GM23338 (cell line): ENCODE measurements at regions not wholly inside any gene's neighbourhood (a gene's known extent, or its start where the extent isn't known, plus 50 kb on each side); places are given as distances from the start of the nearest gene placed in this dataset.

Experiments
- ATAC-seq: fragments of 200-7000 bp; cut with Tn5 transposase; 3 replicates; pipeline ENCODE4 v1.9.1; 2020
- DNase-seq: peaks from one replicate; pipeline ENCODE4 v3.0.0-alpha.2; 2015; ENCODE audit warnings: low spot score
- H2AFZ ChIP-seq: fragments of 200-600 bp; sonication (generic); 2 replicates; pipeline ENCODE4 v1.8.0; 2016; ENCODE audit warnings: antibody characterized with exemption, mild to moderate bottlenecking, moderate library complexity
- H3F3A ChIP-seq: fragments of 200-600 bp; sonication (generic); replicated peaks from 2 replicates; pipeline ENCODE4 v1.8.0; 2017; ENCODE audit warnings: antibody characterized with exemption, mixed run types, low read depth
- H3K27ac ChIP-seq: fragments of 200-600 bp; sonication (generic); 2 replicates; pipeline ENCODE4 v1.6.1; 2016; ENCODE audit warnings: low read depth
- H3K27me3 ChIP-seq: fragments of 200-600 bp; sonication (generic); 2 replicates; pipeline ENCODE4 v1.8.0; 2016; ENCODE audit warnings: mild to moderate bottlenecking, mixed run types, moderate library complexity; ENCODE audit not compliant: insufficient read depth
- H3K36me3 ChIP-seq: fragments of 200-600 bp; sonication (generic); 2 replicates; pipeline ENCODE4 v1.8.0; 2016; ENCODE audit warnings: mild to moderate bottlenecking; ENCODE audit not compliant: insufficient read depth
- H3K4me1 ChIP-seq: fragments of 200-600 bp; sonication (generic); 2 replicates; pipeline ENCODE4 v1.8.0; 2016; ENCODE audit warnings: mild to moderate bottlenecking, moderate library complexity; ENCODE audit not compliant: insufficient read depth
- H3K4me2 ChIP-seq: fragments of 200-600 bp; sonication (generic); 2 replicates; pipeline ENCODE4 v1.7.1; 2017; ENCODE audit warnings: mixed run types
- H3K4me3 ChIP-seq: fragments of 200-600 bp; sonication (generic); 2 replicates; pipeline ENCODE4 v1.6.1; 2016; ENCODE audit warnings: mixed run types
- H3K79me2 ChIP-seq: fragments of 200-600 bp; sonication (generic); replicated peaks from 2 replicates; pipeline ENCODE4 v1.8.0; 2017; ENCODE audit warnings: mild to moderate bottlenecking; ENCODE audit not compliant: insufficient read depth
- H3K9me2 ChIP-seq: fragments of 200-600 bp; sonication (generic); 2 replicates; pipeline ENCODE4 v1.8.0; 2017; ENCODE audit not compliant: insufficient read depth
- H4K20me1 ChIP-seq: fragments of 200-600 bp; sonication (generic); replicated peaks from 2 replicates; pipeline ENCODE4 v1.8.0; 2017; ENCODE audit warnings: mild to moderate bottlenecking; ENCODE audit not compliant: insufficient read depth
- H3K27ac Mint-ChIP-seq: 2 replicates; pipeline ENCODE4 v1.8.0; 2020; ENCODE audit warnings: inconsistent platforms, mild to moderate bottlenecking, moderate library complexity, mixed read lengths
- H3K27me3 Mint-ChIP-seq: 3 replicates; pipeline ENCODE4 v1.8.0; 2022; ENCODE audit warnings: low read depth, mild to moderate bottlenecking, moderate library complexity, mixed read lengths, inconsistent platforms; ENCODE audit not compliant: insufficient read depth, poor library complexity
- H3K36me3 Mint-ChIP-seq: 3 replicates; pipeline ENCODE4 v1.8.0; 2021; ENCODE audit warnings: low read depth, mild to moderate bottlenecking, inconsistent platforms, moderate library complexity, mixed read lengths
- H3K4me1 Mint-ChIP-seq: 3 replicates; pipeline ENCODE4 v1.8.0; 2020; ENCODE audit warnings: mild to moderate bottlenecking, inconsistent platforms, mixed read lengths
- H3K4me3 Mint-ChIP-seq: 3 replicates; pipeline ENCODE4 v1.8.0; 2021; ENCODE audit warnings: moderate library complexity, mild to moderate bottlenecking, inconsistent platforms, mixed read lengths
- H3K9me3 Mint-ChIP-seq: 3 replicates; pipeline ENCODE4 v1.8.0; 2020; ENCODE audit warnings: moderate library complexity, mild to moderate bottlenecking, inconsistent platforms, mixed read lengths
- EZH2phosphoT487 ChIP-seq: fragments of 200-600 bp; sonication (generic); IDR thresholded peaks from one replicate; pipeline ENCODE4 v1.8.1; 2018; ENCODE audit warnings: antibody characterized with exemption; ENCODE audit not compliant: unreplicated experiment
- JUNB ChIP-seq: IDR thresholded peaks from one replicate; pipeline ENCODE4 v1.6.1; 2016; ENCODE audit warnings: antibody characterized with exemption; ENCODE audit not compliant: unreplicated experiment
- REST ChIP-seq: IDR thresholded peaks from one replicate; pipeline ENCODE4 v1.6.1; 2018; ENCODE audit warnings: antibody characterized with exemption; ENCODE audit not compliant: unreplicated experiment
- STAT1 ChIP-seq: IDR thresholded peaks from one replicate; pipeline ENCODE4 v1.6.1; 2016; ENCODE audit warnings: antibody characterized with exemption; ENCODE audit not compliant: unreplicated experiment
- ZNF114 ChIP-seq: fragments of 250-450 bp; sonication (Bioruptor Pico); IDR thresholded peaks from 2 replicates; pipeline ENCODE4 v1.5.0; 2020; ENCODE audit warnings: mild to moderate bottlenecking, moderate library complexity
- TF ChIP-seq, protein P1 (sequence below): fragments of 250-450 bp; sonication (Bioruptor Pico); IDR thresholded peaks from 2 replicates; pipeline ENCODE4 v1.5.0; 2020; ENCODE audit warnings: mild to moderate bottlenecking, moderate library complexity

DNA sequence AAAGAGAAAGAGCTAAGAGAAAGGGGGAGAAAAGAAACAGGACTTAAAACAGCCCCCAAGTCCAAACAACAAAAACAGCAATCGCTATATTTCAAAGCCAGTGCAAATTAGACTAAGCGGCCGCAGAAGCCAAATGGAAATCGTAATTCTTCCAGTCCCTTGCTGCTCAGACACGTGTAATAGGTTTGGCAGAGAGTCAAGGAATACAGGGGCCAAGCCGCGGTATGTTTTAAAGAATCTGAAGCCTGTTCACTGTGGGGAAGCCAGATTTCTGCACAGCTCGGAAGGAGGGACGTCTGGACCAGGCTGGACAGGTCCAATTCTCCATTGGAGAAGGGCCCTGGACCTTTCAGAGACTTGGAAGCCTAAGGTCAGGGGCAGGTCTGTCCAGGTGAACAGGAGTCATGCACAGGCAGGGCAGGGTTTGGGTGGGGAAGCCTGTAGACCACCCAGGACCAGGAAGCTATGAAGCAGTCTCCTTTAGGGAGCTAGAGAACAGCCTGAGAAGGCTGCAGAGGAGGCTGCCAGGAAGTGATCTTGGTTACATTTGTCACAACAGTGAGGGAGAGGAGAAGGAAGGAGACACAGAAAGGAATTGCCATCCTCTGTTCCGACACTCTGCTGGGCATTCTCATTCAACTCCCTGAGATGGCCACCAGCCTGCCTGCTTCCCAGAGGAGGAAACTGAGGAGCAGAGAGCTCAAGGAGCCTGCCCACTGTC, 265.5 kb upstream of the ISX start:
- no peak for DNase-seq
- no peak for ATAC-seq
- H3F3A ChIP-seq = no peaks in the 10 kb centered on the region
- Mint-ChIP-seq H3K27me3 (no peaks in the 10 kb centered on the region), H3K4me1 (peaks cover 2% of the 10 kb centered on the region; the same call in 1 of the 3 replicates), H3K36me3 (peaks cover 6% of the 10 kb centered on the region; the same call in 2 of the 3 replicates), H3K27ac (no peak overlapping the region), H3K4me3 (no peak overlapping the region), H3K9me3 (peaks cover 54% of the 10 kb centered on the region)
- H3K27ac ChIP-seq = no peak overlapping the region
- no peak overlapping the region for H3K4me3 ChIP-seq
- no peaks in the 10 kb centered on the region for H4K20me1 ChIP-seq
- H3K4me1 ChIP-seq = no peaks in the 10 kb centered on the region
- TF ChIP-seq, protein P1, sequence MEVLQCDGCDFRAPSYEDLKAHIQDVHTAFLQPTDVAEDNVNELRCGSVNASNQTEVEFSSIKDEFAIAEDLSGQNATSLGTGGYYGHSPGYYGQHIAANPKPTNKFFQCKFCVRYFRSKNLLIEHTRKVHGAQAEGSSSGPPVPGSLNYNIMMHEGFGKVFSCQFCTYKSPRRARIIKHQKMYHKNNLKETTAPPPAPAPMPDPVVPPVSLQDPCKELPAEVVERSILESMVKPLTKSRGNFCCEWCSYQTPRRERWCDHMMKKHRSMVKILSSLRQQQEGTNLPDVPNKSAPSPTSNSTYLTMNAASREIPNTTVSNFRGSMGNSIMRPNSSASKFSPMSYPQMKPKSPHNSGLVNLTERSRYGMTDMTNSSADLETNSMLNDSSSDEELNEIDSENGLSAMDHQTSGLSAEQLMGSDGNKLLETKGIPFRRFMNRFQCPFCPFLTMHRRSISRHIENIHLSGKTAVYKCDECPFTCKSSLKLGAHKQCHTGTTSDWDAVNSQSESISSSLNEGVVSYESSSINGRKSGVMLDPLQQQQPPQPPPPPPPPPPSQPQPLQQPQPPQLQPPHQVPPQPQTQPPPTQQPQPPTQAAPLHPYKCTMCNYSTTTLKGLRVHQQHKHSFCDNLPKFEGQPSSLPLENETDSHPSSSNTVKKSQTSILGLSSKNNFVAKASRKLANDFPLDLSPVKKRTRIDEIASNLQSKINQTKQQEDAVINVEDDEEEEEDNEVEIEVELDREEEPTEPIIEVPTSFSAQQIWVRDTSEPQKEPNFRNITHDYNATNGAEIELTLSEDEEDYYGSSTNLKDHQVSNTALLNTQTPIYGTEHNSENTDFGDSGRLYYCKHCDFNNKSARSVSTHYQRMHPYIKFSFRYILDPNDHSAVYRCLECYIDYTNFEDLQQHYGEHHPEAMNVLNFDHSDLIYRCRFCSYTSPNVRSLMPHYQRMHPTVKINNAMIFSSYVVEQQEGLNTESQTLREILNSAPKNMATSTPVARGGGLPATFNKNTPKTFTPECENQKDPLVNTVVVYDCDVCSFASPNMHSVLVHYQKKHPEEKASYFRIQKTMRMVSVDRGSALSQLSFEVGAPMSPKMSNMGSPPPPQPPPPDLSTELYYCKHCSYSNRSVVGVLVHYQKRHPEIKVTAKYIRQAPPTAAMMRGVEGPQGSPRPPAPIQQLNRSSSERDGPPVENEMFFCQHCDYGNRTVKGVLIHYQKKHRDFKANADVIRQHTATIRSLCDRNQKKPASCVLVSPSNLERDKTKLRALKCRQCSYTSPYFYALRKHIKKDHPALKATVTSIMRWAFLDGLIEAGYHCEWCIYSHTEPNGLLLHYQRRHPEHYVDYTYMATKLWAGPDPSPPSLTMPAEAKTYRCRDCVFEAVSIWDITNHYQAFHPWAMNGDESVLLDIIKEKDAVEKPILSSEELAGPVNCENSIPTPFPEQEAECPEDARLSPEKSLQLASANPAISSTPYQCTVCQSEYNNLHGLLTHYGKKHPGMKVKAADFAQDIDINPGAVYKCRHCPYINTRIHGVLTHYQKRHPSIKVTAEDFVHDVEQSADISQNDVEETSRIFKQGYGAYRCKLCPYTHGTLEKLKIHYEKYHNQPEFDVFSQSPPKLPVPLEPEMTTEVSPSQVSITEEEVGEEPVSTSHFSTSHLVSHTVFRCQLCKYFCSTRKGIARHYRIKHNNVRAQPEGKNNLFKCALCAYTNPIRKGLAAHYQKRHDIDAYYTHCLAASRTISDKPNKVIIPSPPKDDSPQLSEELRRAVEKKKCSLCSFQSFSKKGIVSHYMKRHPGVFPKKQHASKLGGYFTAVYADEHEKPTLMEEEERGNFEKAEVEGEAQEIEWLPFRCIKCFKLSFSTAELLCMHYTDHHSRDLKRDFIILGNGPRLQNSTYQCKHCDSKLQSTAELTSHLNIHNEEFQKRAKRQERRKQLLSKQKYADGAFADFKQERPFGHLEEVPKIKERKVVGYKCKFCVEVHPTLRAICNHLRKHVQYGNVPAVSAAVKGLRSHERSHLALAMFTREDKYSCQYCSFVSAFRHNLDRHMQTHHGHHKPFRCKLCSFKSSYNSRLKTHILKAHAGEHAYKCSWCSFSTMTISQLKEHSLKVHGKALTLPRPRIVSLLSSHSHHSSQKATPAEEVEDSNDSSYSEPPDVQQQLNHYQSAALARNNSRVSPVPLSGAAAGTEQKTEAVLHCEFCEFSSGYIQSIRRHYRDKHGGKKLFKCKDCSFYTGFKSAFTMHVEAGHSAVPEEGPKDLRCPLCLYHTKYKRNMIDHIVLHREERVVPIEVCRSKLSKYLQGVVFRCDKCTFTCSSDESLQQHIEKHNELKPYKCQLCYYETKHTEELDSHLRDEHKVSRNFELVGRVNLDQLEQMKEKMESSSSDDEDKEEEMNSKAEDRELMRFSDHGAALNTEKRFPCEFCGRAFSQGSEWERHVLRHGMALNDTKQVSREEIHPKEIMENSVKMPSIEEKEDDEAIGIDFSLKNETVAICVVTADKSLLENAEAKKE (CRISPR knock-in tag) = no peak
- TF ChIP-seq EZH2phosphoT487 (no peak), STAT1 (no peak), ZNF114 (CRISPR knock-in tag) (no peak), JUNB (no peak), REST (no peak)
- no peaks in the 10 kb centered on the region for H3K79me2 ChIP-seq
- no peaks in the 10 kb centered on the region for H3K27me3 ChIP-seq
- peaks cover 10% of the 10 kb centered on the region for H3K9me2 ChIP-seq
- no peak overlapping the region for H3K4me2 ChIP-seq
- no peak overlapping the region for H2AFZ ChIP-seq
- no peaks in the 10 kb centered on the region for H3K36me3 ChIP-seq
